ELR (cell line): ENCODE measurements at regions not wholly inside any gene's neighbourhood (a gene's known extent, or its start where the extent isn't known, plus 50 kb on each side); places are given as distances from the start of the nearest gene placed in this dataset.
"Not testable (repeated sequence)": the region's sequence is repeated elsewhere in the genome, so short reads cannot be mapped to it uniquely, and the experiment has no call there.

ENCODE experiments used
- DNase-seq: peaks from one replicate; pipeline ENCODE4 v3.0.0-alpha.2; 2015; ENCODE audit warnings: low read depth

DNA sequence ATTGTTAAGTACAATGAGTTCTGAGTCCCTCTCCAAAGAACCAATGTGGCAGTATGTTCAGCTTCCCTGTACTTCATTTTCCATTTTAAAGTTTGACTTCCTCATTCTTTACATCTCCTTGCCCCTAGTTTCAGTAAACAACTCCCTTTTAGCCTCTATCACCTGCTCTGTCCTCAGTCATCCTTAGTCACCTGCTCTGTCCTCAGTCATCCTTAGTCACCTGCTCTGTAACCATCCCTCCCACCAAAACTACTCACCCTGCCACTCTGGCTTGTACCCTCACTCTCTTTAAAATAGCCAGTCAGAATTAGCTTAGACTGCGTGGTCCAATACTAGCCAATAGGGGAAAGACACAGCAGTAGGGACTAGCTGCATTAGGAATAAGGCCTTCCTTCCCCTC is 259.9 kb upstream of the TBL1XR1 start:
- peak; percentile 35 for DNase-seq

DNA sequence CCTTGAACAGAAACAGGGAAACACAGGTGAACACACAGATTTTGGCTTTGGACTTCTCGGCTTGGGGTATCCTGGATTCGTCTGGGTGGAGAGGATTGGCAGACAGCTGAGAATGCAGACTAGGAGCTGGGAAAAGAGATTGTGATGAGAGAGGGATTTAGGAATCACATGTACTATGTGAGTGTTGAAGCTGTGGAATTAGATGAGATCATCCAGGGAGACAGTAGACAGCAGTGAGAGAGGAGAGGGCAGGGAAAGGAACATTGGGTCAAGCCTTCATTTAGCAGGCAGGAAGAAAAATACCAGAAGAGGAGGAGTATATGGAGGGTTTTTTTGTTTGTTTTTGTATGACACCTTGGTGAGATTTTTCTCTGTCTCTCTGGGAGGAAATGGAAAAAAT is 262.1 kb upstream of the TBL1XR1 start:
- DNase-seq: no peak

DNA sequence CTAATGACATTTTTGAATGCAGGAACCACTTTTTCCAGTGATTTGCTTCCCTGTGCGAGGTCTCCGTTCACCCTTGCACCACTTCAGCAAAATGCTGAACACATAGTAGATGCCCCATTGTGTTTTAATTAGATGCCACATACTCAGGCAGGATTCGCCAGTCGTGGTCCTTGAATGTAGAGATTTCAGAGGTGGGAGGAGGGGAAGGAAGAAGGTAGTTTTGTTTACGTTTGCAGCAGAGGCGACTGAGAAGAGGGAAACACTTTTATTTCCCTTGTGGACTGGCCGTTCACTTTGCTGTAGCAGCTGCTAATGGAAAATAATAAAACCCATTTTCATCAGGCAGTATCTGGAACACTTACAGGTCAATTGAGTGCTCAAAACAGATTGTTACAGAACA is 262.8 kb upstream of the TBL1XR1 start:
- DNase-seq: no peak

DNA sequence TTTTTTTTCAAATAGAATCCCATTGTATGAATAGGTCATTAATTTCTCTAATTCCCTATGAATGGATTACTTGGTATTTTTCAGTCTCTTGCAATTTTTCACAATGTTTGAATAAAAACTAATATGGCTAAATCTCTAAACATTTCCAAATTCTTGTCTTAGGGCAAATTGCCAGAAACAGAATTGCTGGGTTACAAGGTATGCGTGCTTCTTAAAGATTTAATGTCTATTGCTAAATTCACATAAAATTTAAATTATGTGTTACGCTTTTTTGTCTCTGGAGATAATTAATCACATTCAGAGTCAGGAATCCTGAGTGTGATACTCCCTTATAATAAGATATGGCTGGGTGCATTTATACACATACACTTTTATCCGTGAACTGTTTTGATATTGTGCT is 264.5 kb upstream of the TBL1XR1 start:
- no peak for DNase-seq

DNA sequence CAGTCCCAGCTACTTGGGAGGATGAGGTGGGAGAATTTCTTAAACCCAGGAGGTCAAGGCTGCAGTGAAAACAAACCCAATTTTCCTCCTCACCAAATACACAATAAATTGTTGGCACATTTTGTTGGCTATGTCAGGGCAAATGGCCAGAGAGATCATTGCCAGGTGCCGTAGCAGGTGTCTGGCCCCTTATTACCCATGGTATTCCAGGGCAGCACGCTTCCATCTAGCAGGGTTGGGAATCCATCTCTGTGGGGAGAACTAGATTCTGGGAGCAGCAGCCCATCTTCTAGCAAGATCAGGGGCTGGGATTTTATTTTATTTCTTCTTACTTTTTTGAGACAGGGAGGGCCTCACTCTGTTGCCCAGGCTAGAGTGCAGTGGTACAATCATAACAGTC is 266.1 kb upstream of the TBL1XR1 start:
- not testable (repeated sequence) for DNase-seq

DNA sequence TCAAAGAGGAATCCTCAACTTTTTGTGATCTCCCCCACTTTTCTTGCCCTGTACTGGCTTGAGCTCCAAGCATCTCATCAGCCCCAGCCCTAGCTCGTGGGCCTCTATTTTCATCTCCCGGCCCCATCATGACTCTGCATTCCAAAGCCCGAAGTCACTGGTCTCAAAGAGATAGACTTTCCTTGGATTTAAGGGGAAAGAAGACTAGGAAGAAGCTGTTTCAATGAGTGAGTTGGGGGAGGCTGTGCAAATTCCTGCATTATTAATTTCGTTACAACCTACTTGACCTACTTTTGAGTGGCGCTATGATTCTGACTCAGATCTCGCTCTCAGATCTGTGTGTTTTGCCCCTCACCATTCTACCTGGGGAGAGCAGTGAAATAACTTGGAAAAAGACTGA is 266.6 kb upstream of the TBL1XR1 start:
- DNase-seq: peak; percentile 59

DNA sequence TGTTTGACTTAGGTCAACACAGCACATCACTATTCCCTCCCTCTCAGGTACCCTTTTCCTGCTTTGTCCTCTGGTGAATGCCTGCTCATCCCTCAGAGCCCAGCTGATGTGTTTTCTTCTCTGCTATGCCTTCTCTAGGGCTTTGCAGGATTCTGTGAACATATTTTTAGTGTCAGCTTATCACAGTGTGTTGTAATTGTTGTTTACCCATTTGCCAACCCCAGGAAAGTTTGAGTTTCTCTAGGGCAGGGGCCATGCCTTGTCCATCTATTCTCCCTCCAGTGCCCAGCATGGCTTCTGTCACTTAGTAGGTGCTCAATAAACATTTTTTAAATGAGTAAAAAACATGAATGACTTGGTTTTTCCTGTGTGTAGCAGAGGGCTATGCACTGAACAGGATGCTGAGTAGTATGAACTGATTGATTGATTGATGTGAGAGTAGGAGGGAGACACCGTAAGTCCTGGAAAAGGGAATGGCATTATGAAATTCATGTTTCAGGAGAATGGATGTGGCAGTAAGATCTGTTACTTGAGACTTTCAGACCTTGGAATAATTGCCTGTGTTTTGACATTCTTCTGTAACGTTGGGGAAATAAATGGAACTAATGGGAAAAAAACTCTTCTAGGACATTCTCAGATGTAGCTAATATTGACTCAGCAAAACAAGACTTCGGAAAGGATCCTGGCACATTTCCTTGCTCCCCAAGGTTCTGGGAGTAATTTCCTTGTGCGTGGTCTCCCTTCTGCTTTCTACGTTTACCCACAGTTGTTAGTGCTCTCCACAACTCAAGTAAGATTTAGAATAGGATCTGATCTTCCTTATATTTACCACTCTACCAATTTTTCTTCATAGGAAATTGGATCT is 267.3 kb upstream of the TBL1XR1 start:
- DNase-seq: no peak

DNA sequence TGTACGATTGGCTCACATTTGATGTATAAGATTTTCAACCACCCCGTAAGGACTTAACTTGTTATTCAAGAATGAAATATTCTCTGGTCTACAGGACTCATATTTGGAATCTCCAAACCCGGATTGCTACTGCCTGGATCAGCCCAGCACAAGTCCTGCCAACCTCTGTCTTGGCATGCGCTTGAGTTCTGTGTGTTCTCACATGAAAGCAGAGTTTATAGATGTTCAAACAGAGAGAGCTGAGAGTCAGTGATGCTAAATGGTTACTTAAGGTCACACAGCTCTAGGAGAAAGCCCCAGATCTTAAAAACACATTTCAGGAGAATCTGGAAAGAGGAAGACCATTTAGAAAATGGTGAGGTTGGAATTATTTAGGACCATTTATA is 268.0 kb upstream of the TBL1XR1 start:
- DNase-seq: no peak

DNA sequence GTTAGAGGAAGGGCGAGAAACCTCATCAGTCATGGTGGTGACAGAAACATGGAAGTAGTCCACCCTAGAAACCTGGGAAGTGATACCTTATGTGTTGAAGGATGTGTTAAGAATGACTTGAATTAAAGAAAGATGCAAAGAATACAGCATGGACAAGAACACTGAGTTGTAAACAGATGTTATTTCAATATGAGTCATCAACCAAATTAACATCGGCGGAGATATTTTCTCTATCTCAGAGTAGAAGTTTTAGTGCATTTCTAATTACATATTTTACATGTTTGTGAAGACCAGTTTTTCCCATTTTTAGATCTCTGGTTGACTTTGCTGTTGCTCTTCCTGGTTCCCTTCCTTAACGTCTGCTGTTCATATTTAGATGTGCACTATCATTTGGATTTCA is 268.8 kb upstream of the TBL1XR1 start:
- DNase-seq: peak; percentile 10

DNA sequence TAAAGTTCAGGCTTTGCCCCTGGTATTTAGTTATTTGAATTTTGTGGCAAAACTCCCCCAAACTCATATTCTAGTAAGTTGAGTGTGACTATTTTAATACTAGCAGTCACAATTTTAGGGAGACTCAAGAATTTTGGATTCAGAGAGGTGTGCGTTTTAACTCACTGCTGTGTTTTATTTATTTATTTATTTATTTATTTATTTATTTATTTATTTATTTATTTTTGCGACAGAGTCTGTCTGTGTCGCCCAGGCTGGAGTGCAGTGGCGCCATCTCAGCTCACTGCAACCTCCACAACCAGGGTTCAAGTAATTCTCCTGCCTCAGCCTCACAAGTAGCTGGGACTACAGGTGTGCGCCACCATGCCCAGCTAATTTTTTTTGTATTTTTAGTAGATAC is 269.3 kb upstream of the TBL1XR1 start:
- not testable (repeated sequence) for DNase-seq

DNA sequence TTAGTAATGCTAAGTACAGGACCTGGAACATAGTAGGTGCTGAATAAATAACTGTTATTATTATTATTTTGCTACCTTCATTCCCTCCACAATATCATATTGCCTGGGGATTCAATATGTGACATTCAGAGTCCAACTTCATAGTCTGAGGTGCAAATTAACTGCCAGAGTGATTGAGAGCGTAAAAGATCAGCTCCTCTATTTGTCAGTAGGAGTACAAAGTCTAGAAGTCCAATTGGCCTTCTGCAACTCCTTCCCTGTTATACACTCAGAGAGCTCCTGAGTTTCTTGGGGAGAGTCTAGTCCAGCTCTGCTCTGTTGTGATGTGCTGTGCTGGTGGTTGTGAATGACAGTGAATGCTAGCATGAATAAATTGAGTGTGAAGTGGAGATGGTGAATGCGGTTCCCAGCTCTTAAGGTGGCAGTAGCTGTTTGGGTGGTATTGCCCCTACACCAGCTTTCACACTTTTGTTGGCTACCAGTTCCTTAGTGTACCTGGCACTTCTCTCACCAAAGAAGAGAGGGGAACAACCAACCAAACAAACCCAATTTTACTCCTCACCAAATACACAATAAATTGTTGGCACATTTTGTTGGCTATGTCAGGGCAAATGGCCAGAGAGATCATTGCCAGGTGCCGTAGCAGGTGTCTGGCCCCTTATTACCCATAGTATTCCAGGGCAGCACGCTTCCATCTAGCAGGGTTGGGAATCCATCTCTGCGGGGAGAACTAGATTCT is 270.1 kb upstream of the TBL1XR1 start:
- DNase-seq: no peak

DNA sequence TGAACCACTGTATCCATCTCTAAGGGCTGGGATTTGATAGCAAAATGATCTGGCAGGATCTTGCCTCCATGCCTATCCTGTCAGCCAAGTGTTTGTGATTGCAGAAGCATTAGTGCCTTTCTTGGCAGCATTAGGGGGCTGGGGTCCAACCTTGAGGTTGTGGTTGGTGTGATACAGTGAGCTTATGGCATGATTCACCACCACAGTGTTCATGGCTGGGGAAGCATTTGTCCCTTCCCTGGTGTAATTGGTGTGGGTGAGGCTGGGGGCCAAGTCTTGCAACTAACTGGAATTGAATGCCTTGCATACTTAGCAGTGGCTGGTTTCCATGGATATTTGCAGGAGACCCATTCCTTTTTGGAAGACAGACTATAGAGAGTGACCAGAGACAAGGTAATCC is 271.0 kb upstream of the TBL1XR1 start:
- DNase-seq: peak; percentile 47

DNA sequence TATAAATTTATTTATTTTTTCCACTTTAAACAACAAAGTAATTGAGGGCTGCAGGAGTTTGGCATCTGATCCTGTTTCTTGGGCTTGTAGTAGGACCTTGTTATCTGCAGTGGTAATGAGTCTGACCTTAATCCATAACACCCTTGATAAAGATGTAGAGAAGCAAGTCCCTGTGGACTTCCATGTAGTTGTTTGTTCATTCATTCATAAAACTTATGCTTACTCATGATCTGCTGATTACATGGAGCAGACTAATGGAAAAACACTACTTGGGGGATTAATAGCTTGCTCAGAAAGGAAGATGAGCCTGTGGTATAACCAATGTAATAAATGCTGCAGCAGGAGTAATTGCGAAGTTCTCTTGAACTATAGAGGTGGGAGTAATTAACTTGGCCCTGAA is 271.5 kb upstream of the TBL1XR1 start:
- DNase-seq: no peak

DNA sequence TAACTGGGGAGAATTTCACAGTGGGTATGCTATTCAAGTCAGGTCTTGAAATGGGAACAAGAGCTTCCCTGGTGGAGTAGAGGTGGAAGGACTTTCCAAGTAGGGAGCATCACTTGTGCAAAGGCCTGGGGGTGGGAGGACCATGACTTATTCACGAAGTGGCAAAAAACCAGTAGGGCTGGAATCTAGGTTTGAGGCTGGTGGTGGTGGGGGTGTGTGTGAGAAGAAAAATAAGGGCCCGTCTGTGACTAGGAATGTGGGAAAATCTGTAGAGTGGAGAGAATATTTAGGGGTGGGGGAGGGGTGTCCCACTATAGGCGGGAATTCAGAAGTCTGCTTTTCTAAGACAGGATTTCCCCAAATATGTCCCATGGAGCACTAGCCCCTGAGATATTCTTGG is 271.9 kb upstream of the TBL1XR1 start:
- DNase-seq: no peak

DNA sequence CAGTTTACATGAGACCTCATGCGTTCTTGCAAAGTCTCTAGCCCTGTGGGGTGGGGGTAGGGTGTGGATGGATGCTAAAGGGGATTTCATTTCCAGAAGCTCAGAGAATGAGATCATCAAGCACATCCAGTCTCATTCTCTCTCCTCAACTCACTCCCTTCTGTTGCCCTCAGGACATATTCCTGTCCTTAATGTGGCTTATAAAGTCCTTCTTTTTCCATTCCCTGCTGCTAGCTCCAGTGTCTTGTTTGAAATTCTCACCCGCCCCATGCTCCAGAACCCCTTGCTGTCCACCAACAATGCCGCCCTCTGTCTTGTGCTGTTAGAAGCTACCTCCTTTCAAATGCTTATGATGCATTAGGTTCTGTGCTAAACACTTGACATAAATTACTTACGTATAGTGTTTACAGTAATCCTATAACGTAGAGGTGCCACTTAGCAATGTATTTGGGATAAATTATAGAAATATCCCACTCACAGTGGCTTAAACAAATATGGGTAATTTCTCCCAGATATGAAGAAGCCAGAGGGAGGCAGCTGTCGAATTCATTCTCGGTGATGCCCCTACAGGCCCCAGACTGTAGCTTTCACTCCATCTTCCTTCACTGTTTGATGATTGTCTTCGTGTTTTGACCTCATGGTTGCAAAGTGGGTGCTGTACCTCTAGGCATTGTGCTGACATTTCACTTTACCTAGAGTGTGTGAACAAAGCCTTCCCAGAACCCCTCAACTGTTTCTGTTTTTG is 273.1 kb upstream of the TBL1XR1 start:
- DNase-seq: peak; percentile 28

DNA sequence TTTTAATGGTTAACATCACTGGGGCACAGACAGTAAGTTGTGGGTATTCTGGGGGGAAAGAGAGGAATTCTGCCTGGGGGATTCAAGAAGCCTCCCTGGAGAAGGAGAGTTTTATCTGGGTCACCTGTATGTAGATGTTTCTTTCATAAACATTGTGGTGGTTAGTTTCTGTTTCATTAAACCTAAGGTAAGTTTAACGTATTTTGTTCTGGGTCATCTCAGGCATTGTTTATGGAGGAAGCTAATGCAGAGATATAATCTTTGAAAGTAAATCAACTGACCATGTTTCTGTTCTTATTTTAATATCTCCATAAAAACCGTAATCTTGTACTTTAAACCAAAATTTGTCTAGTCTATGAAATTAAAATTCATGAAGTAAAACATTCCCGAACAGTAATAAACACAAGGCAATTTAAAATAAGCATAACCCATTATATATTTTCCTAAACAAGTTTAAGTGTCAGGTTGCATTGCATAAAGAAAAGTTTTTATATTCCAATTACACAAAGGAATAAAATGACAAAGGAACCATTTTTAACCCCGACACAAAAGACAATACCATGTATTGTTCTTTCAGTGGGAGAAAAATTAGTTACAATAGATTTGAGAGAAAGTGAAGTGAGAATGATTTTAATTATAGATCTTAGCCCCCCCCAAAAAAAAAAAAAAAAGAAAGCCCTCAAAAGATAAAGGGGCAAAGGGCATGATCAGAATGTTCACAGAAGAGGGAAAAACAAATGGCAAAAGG is 274.6 kb upstream of the TBL1XR1 start:
- no peak for DNase-seq

DNA sequence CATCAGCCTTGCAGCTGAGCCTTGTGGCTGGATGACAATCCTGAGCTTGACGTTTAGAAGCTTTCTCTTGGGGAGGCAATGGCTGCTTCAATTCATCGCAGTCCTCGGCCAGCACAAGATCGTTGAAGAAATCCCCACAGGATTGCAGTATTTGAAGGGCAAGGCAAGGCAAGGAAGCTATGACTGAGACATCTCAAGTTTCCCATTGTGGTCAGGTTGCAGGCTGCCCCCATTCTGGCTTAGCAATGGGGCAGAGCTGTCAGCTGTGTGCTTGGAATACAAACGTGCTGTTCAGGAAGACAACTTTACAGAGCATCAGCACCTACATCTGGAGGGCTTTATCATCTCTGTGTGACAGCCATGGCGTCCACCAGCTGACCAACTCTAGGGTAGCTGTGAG is 275.9 kb upstream of the TBL1XR1 start:
- no peak for DNase-seq

DNA sequence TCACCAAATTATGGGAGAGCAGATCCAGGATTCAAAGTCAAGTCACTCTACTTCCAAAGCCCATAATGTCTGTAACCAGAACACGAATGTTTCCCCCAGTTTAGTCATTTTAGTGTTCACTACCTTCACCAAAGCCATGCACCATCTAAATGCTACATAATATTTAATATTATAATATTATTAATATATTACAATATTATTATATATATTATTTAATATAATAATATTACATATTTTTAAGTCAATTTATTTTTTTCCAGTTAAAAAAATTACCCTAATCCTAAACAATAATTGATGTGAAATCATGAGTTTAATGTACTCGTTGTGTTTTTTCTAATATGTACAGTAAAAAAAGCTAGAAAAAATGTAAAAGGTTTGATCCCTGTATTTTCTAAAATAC is 276.6 kb upstream of the TBL1XR1 start:
- no peak for DNase-seq

DNA sequence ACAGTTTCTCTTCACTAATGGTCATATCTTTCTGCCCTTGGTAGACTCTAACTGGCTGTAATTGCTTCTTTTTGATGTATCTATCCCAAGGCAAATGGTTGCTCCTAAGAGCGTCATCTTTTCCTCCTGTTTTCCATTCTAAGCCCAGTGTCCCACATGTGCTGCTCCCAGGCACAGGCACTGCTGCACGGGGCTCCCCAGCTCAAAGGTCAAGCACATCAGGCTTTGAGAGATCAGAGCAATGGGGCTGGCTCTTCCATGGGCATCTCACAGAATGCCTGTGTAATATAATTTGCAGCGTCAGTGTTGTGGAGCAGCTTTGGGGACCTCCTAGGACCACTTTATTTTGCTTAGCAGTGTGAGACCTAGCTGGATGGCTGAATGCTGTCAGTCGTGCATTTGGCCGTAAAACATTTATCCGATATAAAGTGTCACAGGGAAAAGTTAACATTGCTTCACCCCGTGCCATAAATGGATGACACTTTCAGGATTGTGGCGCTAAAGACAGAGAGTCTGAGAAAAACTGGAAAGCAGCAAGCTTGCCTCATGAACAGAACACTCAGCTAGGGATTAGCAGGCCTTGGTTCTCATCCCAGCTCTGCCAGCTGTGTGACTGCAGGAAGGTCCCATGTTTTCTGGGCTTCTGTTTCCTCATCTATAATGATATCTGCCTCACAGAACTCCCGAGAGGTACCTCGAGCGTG is 277.5 kb upstream of the TBL1XR1 start:
- DNase-seq: no peak

DNA sequence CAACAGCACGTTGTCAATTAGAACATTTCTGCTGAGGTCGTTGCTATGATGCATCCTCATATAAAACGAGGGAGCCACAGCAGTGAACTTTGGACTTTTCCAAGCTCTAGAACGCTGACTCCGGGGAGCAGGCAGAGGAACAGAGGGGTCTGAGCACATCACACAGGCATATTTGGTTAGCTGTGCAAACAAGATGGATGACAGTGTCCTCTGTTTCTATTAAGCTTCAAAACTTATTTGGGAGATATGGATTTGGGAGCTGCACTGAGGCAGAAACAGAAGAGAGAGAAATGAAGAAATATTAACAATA is 278.0 kb upstream of the TBL1XR1 start:
- DNase-seq: no peak

DNA sequence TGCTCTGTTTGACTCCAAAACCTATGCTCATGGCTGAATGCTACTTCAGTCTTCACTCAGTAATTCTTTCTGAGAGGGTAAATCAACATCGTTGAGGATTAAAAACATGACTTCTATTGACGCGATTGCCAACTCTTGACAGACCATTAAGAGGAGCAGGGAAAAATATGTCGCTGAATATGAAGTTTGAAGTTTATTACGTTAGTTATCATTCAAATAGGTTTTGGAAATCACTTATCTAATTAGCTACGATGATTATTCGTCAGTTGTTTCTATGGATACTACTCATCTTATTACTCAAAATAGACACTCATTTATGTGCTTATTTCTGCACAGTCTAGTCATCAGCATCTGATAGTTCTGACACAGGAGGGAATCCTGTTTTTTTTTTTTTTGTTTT is 279.2 kb upstream of the TBL1XR1 start:
- DNase-seq: no peak
